Gastrocnemius medialis (tissue), 4 donors: ENCODE measurements at regions not wholly inside any gene's neighbourhood (a gene's known extent, or its start where the extent isn't known, plus 50 kb on each side); places are given as distances from the start of the nearest gene placed in this dataset.

ENCODE experiments used
- POLR2A ChIP-seq, 2 donors: fragments of 450-650 bp; IDR thresholded peaks; one replicate each; pipeline ENCODE4 v1.6.1; 2017; ENCODE audit warnings: antibody characterized with exemption in 2 of 2, mild to moderate bottlenecking in 2 of 2, moderate library complexity in 2 of 2
- TF ChIP-seq, protein P1 (sequence below), 5 experiments: fragments of 450-650 bp in 3 of 5; fragments of 200-600 bp in 2 of 5; sonication (generic) in 2 of 5; IDR thresholded peaks in 4 of 5; conservative IDR thresholded peaks in 1 of 5; 1 replicate in 4 of 5; 2 replicates in 1 of 5; pipeline ENCODE4 v1.5.1; 2016 to 2019; ENCODE audit warnings: antibody characterized with exemption in 5 of 5, mild to moderate bottlenecking in 3 of 5, moderate library complexity in 3 of 5

DNA sequence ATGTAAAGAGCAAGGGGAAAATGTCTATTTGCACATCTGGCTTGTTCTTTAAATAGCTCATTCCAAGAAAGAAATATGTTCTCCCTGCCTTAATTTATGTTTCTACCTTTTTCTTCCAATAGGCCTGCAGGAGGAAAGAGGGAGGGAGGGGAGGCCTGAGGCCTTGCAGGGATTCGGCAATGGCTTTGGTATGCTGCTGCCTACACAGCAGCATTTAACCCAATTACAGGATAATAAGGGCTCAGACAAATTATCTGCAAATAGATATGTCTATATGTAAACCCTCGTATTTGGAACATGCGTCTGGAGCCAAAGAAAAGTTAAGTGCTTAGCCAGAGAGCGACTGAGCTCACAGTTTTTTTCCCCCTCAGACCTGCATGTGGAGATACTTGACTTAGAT lies 277.2 kb downstream of the CDC5L start:
- TF ChIP-seq, protein P1, sequence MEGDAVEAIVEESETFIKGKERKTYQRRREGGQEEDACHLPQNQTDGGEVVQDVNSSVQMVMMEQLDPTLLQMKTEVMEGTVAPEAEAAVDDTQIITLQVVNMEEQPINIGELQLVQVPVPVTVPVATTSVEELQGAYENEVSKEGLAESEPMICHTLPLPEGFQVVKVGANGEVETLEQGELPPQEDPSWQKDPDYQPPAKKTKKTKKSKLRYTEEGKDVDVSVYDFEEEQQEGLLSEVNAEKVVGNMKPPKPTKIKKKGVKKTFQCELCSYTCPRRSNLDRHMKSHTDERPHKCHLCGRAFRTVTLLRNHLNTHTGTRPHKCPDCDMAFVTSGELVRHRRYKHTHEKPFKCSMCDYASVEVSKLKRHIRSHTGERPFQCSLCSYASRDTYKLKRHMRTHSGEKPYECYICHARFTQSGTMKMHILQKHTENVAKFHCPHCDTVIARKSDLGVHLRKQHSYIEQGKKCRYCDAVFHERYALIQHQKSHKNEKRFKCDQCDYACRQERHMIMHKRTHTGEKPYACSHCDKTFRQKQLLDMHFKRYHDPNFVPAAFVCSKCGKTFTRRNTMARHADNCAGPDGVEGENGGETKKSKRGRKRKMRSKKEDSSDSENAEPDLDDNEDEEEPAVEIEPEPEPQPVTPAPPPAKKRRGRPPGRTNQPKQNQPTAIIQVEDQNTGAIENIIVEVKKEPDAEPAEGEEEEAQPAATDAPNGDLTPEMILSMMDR (IDR thresholded peaks at IDR 0.05 in 4 of 5, conservative IDR thresholded peaks at IDR 0.05 in 1 of 5) = no peak
- TF ChIP-seq POLR2A (IDR thresholded peaks at IDR 0.05) = no peak
